Fibroblast of lung (primary cell): ENCODE measurements at regions not wholly inside any gene's neighbourhood (a gene's known extent, or its start where the extent isn't known, plus 50 kb on each side); places are given as distances from the start of the nearest gene placed in this dataset.

Experiments used
- DNase-seq, 2 donors: peaks; one replicate each; pipeline versions ENCODE4 v3.0.0 to v3.0.0-alpha.2; 2010; ENCODE audit warnings: low read depth in 2 of 2
- H2AFZ ChIP-seq: 2 replicates; pipeline ENCODE4 v1.5.1; 2012; ENCODE audit warnings: low read length, control low read depth, inconsistent platforms
- H3K27ac ChIP-seq: 2 replicates; pipeline ENCODE4 v1.5.1; 2011; ENCODE audit warnings: low read length, control low read depth; ENCODE audit not compliant: insufficient read depth
- H3K27me3 ChIP-seq: 2 replicates; pipeline ENCODE4 v1.5.1; 2011; ENCODE audit warnings: mild to moderate bottlenecking, low read length; ENCODE audit not compliant: control insufficient read depth, insufficient read depth
- H3K36me3 ChIP-seq: 2 replicates; pipeline ENCODE4 v1.5.1; 2011; ENCODE audit warnings: low read length; ENCODE audit not compliant: control insufficient read depth, insufficient read depth
- H3K4me1 ChIP-seq: 2 replicates; pipeline ENCODE4 v1.5.1; 2011; ENCODE audit warnings: low read length; ENCODE audit not compliant: control insufficient read depth, insufficient read depth; ENCODE audit errors: extremely low read depth
- H3K4me2 ChIP-seq: 2 replicates; pipeline ENCODE4 v1.5.1; 2011; ENCODE audit warnings: low read length, control low read depth; ENCODE audit not compliant: insufficient read depth; ENCODE audit errors: extremely low read depth
- H3K4me3 ChIP-seq, 4 experiments: fragments of 200-600 bp in 1 of 4; sonication (generic) in 1 of 4; replicated peaks in 1 of 4; 2 replicates each; pipeline ENCODE4 v1.5.1; 2011 to 2016; ENCODE audit warnings: low read length in 4 of 4, low read depth in 3 of 4, mild to moderate bottlenecking in 3 of 4, control low read depth in 2 of 4, inconsistent platforms in 1 of 4, mixed read lengths in 1 of 4; ENCODE audit not compliant: insufficient read depth in 1 of 4; ENCODE audit errors: control extremely low read depth in 1 of 4
- H3K79me2 ChIP-seq: 2 replicates; pipeline ENCODE4 v1.5.1; 2012; ENCODE audit warnings: mild to moderate bottlenecking, low read length, inconsistent platforms; ENCODE audit not compliant: control insufficient read depth, insufficient read depth
- H3K9ac ChIP-seq: 2 replicates; pipeline ENCODE4 v1.5.1; 2011; ENCODE audit warnings: mild to moderate bottlenecking, low read length, control low read depth; ENCODE audit not compliant: insufficient read depth
- H3K9me3 ChIP-seq: 2 replicates; pipeline ENCODE4 v1.5.1; 2012; ENCODE audit warnings: low read depth, low read length; ENCODE audit not compliant: control insufficient read depth, insufficient read depth
- H4K20me1 ChIP-seq: 2 replicates; pipeline ENCODE4 v1.5.1; 2011; ENCODE audit warnings: low read length; ENCODE audit not compliant: control insufficient read depth, insufficient read depth; ENCODE audit errors: extremely low read depth
- CTCF ChIP-seq, 2 donors: IDR thresholded peaks in 1 of 2; conservative IDR thresholded peaks in 1 of 2; 1 replicate in 1 of 2; 2 replicates in 1 of 2; pipeline ENCODE4 v1.5.1; 2011 to 2012; ENCODE audit warnings: low read length in 2 of 2, control low read depth in 1 of 2, inconsistent platforms in 1 of 2, low read depth in 1 of 2, mild to moderate bottlenecking in 1 of 2
- EZH2 ChIP-seq: IDR thresholded peaks from 2 replicates; pipeline ENCODE4 v1.5.1; 2012; ENCODE audit warnings: low read length, control low read depth, mild to moderate bottlenecking; ENCODE audit errors: missing control alignments

DNA sequence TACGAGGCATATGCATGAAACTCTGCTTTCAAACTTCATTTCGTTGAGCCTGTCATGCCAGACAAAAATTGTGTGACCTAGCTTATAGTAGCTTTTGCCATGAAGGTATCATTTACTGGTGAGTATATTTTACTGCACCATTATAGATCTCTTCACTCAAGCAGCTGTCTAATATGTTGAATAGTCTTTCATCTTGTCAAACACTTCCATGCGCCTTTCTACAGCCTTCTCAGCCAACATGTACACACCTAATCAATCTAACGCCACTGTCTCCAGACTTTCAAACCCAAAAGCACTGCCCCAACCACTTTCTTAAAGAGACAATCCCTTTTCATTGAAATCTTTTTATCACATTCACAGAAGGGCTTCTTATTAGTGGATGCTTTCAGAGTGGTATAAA lies 757.4 kb downstream of the VRK1 start:
- H3K4me3 ChIP-seq = no peak overlapping the region
- H3K36me3 ChIP-seq = no peaks in the 10 kb centered on the region
- H3K4me1 ChIP-seq = no peaks in the 10 kb centered on the region
- no peak overlapping the region for H3K9ac ChIP-seq
- H4K20me1 ChIP-seq = no peaks in the 10 kb centered on the region
- no peak overlapping the region for H3K27ac ChIP-seq
- no peaks in the 10 kb centered on the region for H3K9me3 ChIP-seq
- H2AFZ ChIP-seq = no peak overlapping the region
- no peak overlapping the region for H3K4me2 ChIP-seq
- no peaks in the 10 kb centered on the region for H3K27me3 ChIP-seq
- TF ChIP-seq CTCF (conservative IDR thresholded peaks at IDR 0.05 in 1 of 2, IDR thresholded peaks at IDR 0.05 in 1 of 2; ENCODE audit: low read depth in 1 of 2, low read length in 2 of 2) (no peak), EZH2 (no peak)
- DNase-seq = no peak
- no peaks in the 10 kb centered on the region for H3K79me2 ChIP-seq

DNA sequence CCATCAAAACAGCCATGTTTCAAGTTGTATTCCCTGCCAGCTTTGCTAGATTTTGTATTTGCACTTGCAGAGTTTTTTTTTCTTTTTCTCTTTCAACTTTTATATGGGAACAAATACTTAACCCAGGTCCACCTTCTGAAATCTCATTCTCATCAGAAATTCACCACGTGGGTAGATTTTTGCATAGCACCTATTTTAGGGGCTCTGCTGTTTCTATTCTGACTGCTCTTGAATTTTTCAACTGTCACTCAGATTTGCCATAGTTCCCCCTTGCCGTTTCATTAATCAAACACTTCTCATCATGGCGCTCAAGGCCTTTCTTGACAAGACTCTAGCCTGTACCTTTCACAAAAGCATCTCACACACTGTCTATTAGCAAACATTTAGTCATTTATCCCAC lies 767.2 kb downstream of the VRK1 start:
- Histone ChIP-seq H3K4me3 (no peak overlapping the region), H4K20me1 (no peaks in the 10 kb centered on the region), H3K79me2 (no peaks in the 10 kb centered on the region), H3K27ac (no peak overlapping the region), H3K9me3 (no peaks in the 10 kb centered on the region), H3K4me2 (no peak overlapping the region), H3K9ac (no peak overlapping the region), H3K27me3 (no peaks in the 10 kb centered on the region), H2AFZ (no peak overlapping the region), H3K36me3 (no peaks in the 10 kb centered on the region), H3K4me1 (no peaks in the 10 kb centered on the region)
- no peak for TF ChIP-seq EZH2
- no peak for TF ChIP-seq CTCF (conservative IDR thresholded peaks at IDR 0.05 in 1 of 2, IDR thresholded peaks at IDR 0.05 in 1 of 2; ENCODE audit: low read depth in 1 of 2, low read length in 2 of 2)
- DNase-seq = no peak

DNA sequence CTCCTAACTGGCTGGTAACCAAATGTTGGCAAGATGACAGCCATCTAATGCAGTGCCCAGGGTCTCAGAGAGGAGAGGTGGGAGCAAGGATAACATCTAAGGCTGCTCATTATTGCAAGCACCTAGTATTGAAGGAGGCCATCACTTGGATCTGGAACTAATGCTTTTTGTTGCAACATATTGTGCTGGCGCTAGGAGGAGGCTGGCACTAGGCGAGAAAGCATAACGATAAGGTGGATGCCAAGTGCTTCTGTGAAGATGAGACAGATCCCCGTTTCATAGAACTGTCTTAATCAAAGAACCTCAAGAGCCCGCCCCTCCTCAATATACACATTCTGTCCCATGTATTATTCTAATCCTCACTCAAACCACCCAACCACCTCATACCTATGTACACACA lies 774.0 kb downstream of the VRK1 start:
- TF ChIP-seq EZH2 (no peak), CTCF (conservative IDR thresholded peaks at IDR 0.05 in 1 of 2, IDR thresholded peaks at IDR 0.05 in 1 of 2; ENCODE audit: low read depth in 1 of 2, low read length in 2 of 2) (no peak)

More for the DNA sequence above, 774.0 kb downstream of the VRK1 start:
- H3K9ac ChIP-seq = no peak overlapping the region
- H4K20me1 ChIP-seq = no peaks in the 10 kb centered on the region
- no peak for DNase-seq
- no peak overlapping the region for H3K4me3 ChIP-seq
- H2AFZ ChIP-seq = no peak overlapping the region
- no peaks in the 10 kb centered on the region for H3K27me3 ChIP-seq
- no peaks in the 10 kb centered on the region for H3K79me2 ChIP-seq
- H3K9me3 ChIP-seq = peaks cover 3% of the 10 kb centered on the region
- no peaks in the 10 kb centered on the region for H3K36me3 ChIP-seq
- H3K4me2 ChIP-seq = no peak overlapping the region
- H3K4me1 ChIP-seq = no peaks in the 10 kb centered on the region
- no peak overlapping the region for H3K27ac ChIP-seq
